NCI-H446 (cell line): ENCODE measurements at regions not wholly inside any gene's neighbourhood (a gene's known extent, or its start where the extent isn't known, plus 50 kb on each side); places are given as distances from the start of the nearest gene placed in this dataset.

Experiments used
- DNase-seq, 2 experiments: peaks; one replicate each; lab custom pipeline; 2025; lab: John Stamatoyannopoulos, UW

- DNase-seq, result no peak
Observed at GRCh38 chr3:162007722-162008121, 511.1 kb downstream of the OTOL1 start.

- no peak for DNase-seq
Observed at GRCh38 chr3:162012633-162013032, 516.0 kb downstream of the OTOL1 start.

DNA sequence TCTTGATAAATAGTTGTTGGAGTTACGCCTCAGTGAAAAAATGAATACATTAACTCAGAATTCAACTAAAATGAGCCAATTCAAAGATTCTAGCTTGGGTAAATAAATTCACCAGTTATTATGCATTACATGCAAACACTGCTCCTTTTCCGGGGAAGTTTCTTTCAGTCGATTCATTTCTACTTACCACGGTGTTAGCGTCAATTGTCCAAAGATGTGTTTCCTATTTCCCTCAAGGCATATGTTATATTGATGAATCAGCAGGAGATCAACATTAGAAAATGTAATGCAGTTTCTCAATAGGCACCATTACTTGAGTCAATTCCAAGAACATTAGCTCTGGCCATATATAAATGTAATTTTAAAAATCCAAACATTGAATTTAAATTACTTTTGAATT lies 517.7 kb downstream of the OTOL1 start:
- no peak for DNase-seq

- no peak for DNase-seq
Observed at GRCh38 chr3:162015856-162016255, 519.2 kb downstream of the OTOL1 start.

GRCh38 chr3:162019817-162020216 lies 523.2 kb downstream of the OTOL1 start:
- DNase-seq, result no peak

GRCh38 chr3:162021206-162021605 lies 524.6 kb downstream of the OTOL1 start:
- DNase-seq, result no peak

GRCh38 chr3:162022911-162023310 lies 526.3 kb downstream of the OTOL1 start:
- DNase-seq, result no peak

- DNase-seq, result no peak
Observed at GRCh38 chr3:162029736-162030135, 533.1 kb downstream of the OTOL1 start.

- no peak for DNase-seq
Observed at GRCh38 chr3:162034368-162034767, 537.8 kb downstream of the OTOL1 start.

GRCh38 chr3:162041622-162042021 lies 545.0 kb downstream of the OTOL1 start:
- no peak for DNase-seq

- no peak for DNase-seq
Observed at GRCh38 chr3:162052636-162053035, 556.0 kb downstream of the OTOL1 start.

DNA sequence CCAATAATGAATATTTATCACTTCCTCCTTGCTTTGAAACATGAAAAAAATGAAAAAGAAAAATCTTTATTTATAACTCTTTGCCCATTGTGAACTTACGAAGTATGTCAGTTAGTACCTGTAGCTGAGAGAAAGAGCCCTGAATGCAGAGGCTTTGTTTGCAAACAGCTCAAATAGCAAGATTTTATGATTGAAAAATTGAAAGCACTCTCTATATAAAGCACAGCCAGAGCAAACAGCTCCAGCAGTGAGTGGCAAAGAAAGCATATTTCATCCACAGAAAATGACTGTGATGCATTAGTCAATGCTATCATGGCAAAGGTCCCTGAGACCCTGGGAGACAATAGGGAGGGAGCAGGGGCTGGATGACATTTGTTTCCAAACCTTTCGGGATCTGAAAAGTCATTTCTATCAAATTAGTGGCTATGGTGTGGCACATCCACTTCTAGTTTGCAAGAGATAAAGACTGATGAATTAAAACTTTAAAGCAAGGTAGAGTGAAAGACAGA lies 576.1 kb downstream of the OTOL1 start:
- no peak for DNase-seq

DNA sequence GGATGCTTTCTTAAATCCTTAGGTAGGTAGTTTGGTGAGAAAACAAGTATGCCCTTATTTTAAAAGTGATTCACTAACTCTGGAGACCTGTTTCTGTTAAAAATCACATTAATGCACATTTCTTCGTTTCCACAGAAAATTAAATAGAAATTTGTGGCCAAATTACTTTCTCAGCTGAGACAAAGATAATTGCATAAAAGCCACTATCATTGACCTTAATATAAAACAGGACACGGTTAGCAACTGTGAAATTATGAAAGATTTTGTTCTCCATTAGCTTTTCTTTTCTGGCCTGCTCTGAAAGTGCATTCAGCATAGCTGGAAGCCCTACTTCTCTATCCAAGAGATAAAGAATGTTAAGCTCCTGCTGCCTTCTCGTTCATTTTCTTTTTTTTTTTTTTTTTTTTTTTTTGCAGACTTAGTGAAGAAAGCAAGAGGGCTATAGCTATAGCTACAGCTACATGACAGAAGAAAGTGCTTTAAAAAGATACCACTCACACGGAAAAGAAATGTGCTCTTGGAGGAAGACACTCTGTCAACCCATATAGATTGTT lies 576.9 kb downstream of the OTOL1 start:
- no peak for DNase-seq

- DNase-seq, result no peak
Observed at GRCh38 chr3:162077108-162077507, 580.5 kb downstream of the OTOL1 start.

DNA sequence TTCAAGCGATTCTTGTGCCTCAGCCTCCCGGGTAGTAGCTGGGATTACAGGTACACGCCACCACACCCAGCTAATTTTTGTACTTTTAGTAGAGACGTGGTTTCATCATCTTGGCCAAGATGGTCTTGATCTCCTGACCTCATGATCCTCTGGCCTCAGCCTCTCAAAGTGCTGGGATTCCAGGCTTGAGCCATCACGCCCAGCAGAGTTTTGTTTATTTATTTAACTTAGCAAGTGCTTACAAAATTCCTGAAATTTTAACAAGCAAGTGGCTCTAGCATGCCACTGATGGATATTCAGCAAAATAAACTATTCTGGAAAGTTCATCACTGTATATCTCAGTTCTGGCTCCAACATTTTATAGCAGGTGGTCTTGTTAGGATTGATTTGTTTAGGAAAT lies 585.9 kb downstream of the OTOL1 start:
- no peak for DNase-seq

DNA sequence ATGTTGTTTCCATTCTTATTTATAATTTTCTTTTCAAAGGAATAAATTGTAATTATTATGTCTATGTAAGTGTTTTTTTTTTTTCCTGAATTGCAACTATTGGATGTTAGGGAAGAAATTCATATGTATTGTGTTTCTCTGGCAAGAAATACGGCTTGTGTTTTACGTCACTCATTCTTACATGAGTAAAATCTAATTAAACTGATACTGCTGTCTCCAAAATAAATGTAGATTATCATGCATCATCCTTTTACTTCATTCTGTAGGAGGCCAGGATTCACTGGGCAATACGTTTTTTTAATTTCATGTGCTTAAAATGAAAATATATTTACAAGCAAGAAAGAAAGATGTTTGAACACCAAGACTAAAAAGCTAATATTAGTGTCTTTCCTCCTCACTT lies 590.8 kb downstream of the OTOL1 start:
- no peak for DNase-seq

- no peak for DNase-seq
Observed at GRCh38 chr3:162092751-162093150, 596.1 kb downstream of the OTOL1 start.

GRCh38 chr3:162094301-162094700 lies 597.7 kb downstream of the OTOL1 start:
- DNase-seq, result no peak

DNA sequence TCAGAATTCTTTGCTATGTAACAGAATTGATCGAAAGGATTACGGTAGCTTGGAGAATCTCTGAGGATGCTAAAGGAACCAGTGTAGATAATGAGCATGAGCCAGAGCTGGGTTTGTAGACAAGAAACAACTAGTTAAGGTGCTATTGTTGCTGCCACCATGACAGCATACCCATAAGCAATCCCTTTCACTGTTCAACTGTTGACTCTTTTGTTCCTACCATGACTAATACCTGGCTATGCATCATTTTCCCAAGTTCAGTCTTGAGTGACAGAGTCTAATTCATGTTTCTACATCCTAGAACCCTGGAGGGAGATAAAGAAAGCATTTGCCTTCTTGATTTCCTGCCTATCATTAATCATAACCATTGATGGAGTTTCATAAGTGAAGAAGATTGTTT lies 600.3 kb downstream of the OTOL1 start:
- no peak for DNase-seq

GRCh38 chr3:162103808-162104207 lies 607.2 kb downstream of the OTOL1 start:
- no peak for DNase-seq

DNA sequence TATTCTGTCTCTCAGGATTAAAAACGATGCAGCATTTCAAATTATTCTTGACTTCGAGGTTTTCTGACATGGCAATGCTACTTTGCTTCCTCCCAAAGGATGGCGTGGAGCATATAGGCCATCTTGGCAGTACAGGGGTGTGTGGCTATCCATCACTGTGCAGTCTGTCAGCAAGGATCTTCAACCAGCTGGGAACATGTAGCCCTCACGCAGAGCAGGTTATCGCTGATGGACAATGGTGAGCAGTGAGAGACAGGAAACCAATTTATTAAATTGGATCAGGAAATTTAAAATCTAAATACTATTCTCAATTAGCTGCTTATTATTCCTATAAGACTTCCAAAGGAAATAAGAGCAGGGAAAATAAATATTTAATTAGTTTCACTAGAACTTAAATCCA lies 615.3 kb downstream of the OTOL1 start:
- no peak for DNase-seq

GRCh38 chr3:162112719-162113118 lies 616.1 kb downstream of the OTOL1 start:
- DNase-seq, result no peak

GRCh38 chr3:162117961-162118360 lies 621.4 kb downstream of the OTOL1 start:
- no peak for DNase-seq

DNA sequence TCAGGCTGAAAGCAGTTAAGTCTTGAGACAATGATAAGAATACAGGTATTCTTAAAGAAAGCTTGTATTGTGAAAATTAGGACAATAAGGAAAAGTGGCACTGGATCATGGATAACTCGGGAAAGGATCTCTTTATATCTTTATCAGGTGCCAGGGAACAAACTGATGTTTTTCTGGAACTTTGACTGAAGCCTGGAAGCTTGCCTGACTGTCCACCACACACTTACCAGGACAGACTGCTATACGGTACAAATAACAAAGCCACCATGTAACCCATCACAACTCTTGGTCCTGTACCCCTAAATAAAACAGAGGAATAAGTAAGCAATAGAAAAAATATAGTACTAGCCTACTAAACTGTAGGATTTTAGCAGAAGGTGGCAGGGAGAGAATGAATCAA lies 623.0 kb downstream of the OTOL1 start:
- no peak for DNase-seq

- no peak for DNase-seq
Observed at GRCh38 chr3:162122405-162122804, 625.8 kb downstream of the OTOL1 start.
